ENCODE measurements at regions not wholly inside any gene's neighbourhood (a gene's known extent, or its start where the extent isn't known, plus 50 kb on each side); places are given as distances from the start of the nearest gene placed in this dataset.

- TF ChIP-seq POLR2A (IDR thresholded peaks at IDR 0.05), result no peak
- TF ChIP-seq CTCF (IDR thresholded peaks at IDR 0.05), result no peak
Observed at GRCh38 chr6:155964544-155964943, 508.9 kb upstream of the NOX3 start.

Measured in prostate gland (tissue), 2 donors.